ENCODE measurements at regions not wholly inside any gene's neighbourhood (a gene's known extent, or its start where the extent isn't known, plus 50 kb on each side); places are given as distances from the start of the nearest gene placed in this dataset.
"Not testable (repeated sequence)": the region's sequence is repeated elsewhere in the genome, so short reads cannot be mapped to it uniquely, and the experiment has no call there.

DNA sequence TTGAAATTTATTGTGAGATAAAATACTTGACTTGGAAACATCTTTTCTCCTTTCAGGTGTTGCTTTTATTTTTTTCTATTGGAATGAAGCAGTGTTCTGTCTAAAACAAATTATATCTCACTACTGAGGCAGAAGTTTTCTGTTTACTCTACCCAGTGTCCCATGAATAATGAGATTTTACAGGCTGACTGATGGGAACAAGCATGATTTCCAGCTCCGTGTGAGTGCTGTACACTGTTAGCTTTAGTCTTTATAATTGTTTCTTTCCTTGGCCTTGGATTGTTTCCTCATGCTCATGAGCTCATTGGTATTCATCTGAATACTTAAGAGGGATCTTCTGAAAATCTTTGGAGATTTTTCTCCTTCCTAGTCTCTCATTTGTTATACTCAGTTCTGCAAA is 2049.5 kb upstream of the PRR20A start:
- no peak overlapping the region for H3K27ac ChIP-seq (ENCODE audit: low read length)
- no peak for DNase-seq (ENCODE audit: low read depth, low spot score)
- H3K27me3 ChIP-seq (ENCODE audit: control insufficient read depth, insufficient read depth, low read length) = no peaks in the 10 kb centered on the region
- WGBS (ENCODE audit: insufficient coverage, insufficient read length) = no CpG with 5 or more reads among the region's 1 CpG
- no peaks in the 10 kb centered on the region for H3K36me3 ChIP-seq (ENCODE audit: control insufficient read depth, insufficient read depth, low read length)
- no peaks in the 10 kb centered on the region; the same call in 1 of the 2 replicates for H3K4me1 ChIP-seq (ENCODE audit: control insufficient read depth, insufficient read depth, low read length)
- no peaks in the 10 kb centered on the region for H3K9me3 ChIP-seq (ENCODE audit: control insufficient read depth, insufficient read depth, low read length)
- no peak overlapping the region for H3K4me3 ChIP-seq (ENCODE audit: low read length)

DNA sequence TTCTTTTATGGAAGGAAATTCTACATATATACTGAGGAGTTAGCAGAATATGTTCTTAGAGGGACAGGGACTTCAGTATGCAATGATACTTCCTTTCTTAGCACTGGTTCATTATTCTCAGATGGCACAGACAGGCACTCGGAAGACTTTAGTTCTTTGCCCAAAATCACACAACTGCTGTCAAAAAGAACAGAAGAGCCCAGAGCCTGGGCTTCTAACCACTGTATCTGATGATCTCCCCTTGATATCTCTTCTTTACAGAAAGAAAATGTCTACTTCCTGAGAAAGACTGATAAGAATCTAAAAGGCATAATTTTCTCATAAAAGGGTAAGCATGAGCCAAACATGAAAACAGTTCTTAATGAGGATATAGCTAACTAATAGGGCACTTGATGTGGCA is 2034.2 kb upstream of the PRR20A start:
- no peak overlapping the region for H3K4me3 ChIP-seq (ENCODE audit: low read length)
- no peaks in the 10 kb centered on the region for H3K4me1 ChIP-seq (ENCODE audit: control insufficient read depth, insufficient read depth, low read length)
- no peak overlapping the region for H3K27ac ChIP-seq (ENCODE audit: low read length)
- no peaks in the 10 kb centered on the region for H3K27me3 ChIP-seq (ENCODE audit: control insufficient read depth, insufficient read depth, low read length)
- H3K9me3 ChIP-seq (ENCODE audit: control insufficient read depth, insufficient read depth, low read length) = no peaks in the 10 kb centered on the region
- no peaks in the 10 kb centered on the region for H3K36me3 ChIP-seq (ENCODE audit: control insufficient read depth, insufficient read depth, low read length)
- no CpG with 5 or more reads among the region's 1 CpG for WGBS (ENCODE audit: insufficient coverage, insufficient read length)
- no peak for DNase-seq (ENCODE audit: low read depth, low spot score)

DNA sequence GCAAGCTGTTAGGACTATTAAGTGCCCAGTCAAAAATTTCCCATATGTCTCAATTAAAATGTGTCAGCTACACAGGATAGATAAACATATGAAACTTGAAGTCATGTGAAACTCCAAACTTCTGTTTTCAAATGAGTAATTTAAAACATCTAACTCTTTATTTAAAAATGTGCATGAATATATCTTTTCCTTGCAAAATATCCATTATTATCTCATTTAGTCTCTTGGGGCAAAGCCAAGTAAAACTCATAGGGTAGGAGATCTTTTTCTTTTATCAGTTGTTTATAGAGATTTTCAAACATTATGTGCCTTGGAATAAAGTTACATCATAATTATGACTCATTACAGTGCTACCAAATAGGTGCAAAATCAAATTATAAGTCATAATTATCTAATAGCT is 2020.1 kb upstream of the PRR20A start:
- no peaks in the 10 kb centered on the region for H3K9me3 ChIP-seq (ENCODE audit: control insufficient read depth, insufficient read depth, low read length)
- DNase-seq (ENCODE audit: low read depth, low spot score) = no peak
- H3K4me3 ChIP-seq (ENCODE audit: low read length) = no peak overlapping the region
- no peak overlapping the region for H3K27ac ChIP-seq (ENCODE audit: low read length)
- no peaks in the 10 kb centered on the region for H3K36me3 ChIP-seq (ENCODE audit: control insufficient read depth, insufficient read depth, low read length)
- H3K27me3 ChIP-seq (ENCODE audit: control insufficient read depth, insufficient read depth, low read length) = no peaks in the 10 kb centered on the region
- no peaks in the 10 kb centered on the region for H3K4me1 ChIP-seq (ENCODE audit: control insufficient read depth, insufficient read depth, low read length)

DNA sequence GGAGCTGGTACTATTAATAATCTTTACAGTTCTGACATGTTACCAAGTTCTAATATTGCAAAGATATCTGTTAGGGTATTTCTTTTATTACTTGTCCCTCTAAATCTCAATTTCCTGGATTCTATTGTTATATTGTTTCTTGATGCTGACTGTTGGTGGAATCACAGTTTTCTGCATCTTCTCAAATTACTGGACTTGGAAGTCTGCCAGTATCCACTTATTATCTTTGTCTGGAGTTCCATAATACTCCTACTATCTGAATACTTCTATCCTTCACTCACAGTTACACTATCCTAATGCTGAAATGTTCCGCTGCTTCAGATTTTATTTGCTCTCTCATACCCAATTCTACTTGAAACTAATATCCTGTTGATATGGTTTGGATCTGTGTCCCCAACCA is 1985.7 kb upstream of the PRR20A start:
- Histone ChIP-seq H3K36me3 (ENCODE audit: control insufficient read depth, insufficient read depth, low read length) (no peaks in the 10 kb centered on the region), H3K27ac (ENCODE audit: low read length) (no peak overlapping the region), H3K4me3 (ENCODE audit: low read length) (no peak overlapping the region), H3K4me1 (ENCODE audit: control insufficient read depth, insufficient read depth, low read length) (no peaks in the 10 kb centered on the region), H3K27me3 (ENCODE audit: control insufficient read depth, insufficient read depth, low read length) (no peaks in the 10 kb centered on the region), H3K9me3 (ENCODE audit: control insufficient read depth, insufficient read depth, low read length) (no peaks in the 10 kb centered on the region)
- no CpG with 5 or more reads among the region's 1 CpG for WGBS (ENCODE audit: insufficient coverage, insufficient read length)
- no peak for DNase-seq (ENCODE audit: low read depth, low spot score)

DNA sequence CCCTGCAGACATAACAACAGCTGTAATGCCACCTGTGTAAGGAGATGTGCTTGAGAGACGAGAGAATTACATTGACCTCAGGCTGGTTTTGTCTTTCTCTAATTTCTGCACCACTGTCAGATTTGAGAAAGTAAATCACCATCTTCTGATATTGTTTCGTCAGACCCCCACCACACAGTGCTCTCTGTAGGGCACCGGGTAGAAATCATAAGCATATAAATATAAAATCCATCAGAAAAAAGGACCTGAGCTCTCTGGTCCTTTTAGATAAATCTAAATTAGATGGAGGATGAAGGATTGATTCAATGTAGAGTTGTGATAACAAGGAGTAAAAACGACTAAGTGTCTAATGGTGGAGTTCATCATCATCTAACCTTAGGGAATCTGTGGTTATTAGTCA is 1981.0 kb upstream of the PRR20A start:
- Histone ChIP-seq H3K4me3 (ENCODE audit: low read length) (no peak overlapping the region), H3K36me3 (ENCODE audit: control insufficient read depth, insufficient read depth, low read length) (no peaks in the 10 kb centered on the region), H3K9me3 (ENCODE audit: control insufficient read depth, insufficient read depth, low read length) (no peaks in the 10 kb centered on the region), H3K27me3 (ENCODE audit: control insufficient read depth, insufficient read depth, low read length) (no peaks in the 10 kb centered on the region), H3K4me1 (ENCODE audit: control insufficient read depth, insufficient read depth, low read length) (0 out of 2 replicates have a peak, but pooled peaks cover 1% of the 10 kb centered on the region), H3K27ac (ENCODE audit: low read length) (no peak overlapping the region)
- no CpG with 5 or more reads among the region's 4 CpGs for WGBS (ENCODE audit: insufficient coverage, insufficient read length)
- DNase-seq (ENCODE audit: low read depth, low spot score) = no peak

DNA sequence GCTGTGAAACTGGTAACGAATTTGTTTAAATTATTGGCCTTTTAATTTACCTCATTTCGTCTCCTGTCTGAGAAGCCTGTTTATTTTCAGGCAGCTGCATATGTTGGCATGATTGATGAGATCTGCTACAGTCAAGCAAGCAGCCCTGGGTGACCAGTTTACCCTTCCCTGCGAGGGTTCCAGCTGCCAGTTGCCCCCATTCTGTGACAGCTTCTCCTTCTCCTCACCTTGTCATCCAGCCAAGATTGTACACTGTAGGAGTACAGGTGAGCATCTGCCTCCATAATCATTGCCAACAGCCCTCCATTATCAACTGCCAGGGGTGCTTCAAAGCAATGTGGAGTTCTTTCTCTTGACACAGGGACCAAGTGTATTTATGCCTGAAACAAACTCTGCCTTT is 1979.9 kb upstream of the PRR20A start:
- Histone ChIP-seq H3K9me3 (ENCODE audit: control insufficient read depth, insufficient read depth, low read length) (no peaks in the 10 kb centered on the region), H3K36me3 (ENCODE audit: control insufficient read depth, insufficient read depth, low read length) (no peaks in the 10 kb centered on the region), H3K4me1 (ENCODE audit: control insufficient read depth, insufficient read depth, low read length) (0 out of 2 replicates have a peak, but pooled peaks cover 1% of the 10 kb centered on the region), H3K4me3 (ENCODE audit: low read length) (no peak overlapping the region), H3K27me3 (ENCODE audit: control insufficient read depth, insufficient read depth, low read length) (no peaks in the 10 kb centered on the region), H3K27ac (ENCODE audit: low read length) (no peak overlapping the region)
- WGBS (ENCODE audit: insufficient coverage, insufficient read length) = no CpG with 5 or more reads among the region's 3 CpGs
- DNase-seq (ENCODE audit: low read depth, low spot score) = no peak

DNA sequence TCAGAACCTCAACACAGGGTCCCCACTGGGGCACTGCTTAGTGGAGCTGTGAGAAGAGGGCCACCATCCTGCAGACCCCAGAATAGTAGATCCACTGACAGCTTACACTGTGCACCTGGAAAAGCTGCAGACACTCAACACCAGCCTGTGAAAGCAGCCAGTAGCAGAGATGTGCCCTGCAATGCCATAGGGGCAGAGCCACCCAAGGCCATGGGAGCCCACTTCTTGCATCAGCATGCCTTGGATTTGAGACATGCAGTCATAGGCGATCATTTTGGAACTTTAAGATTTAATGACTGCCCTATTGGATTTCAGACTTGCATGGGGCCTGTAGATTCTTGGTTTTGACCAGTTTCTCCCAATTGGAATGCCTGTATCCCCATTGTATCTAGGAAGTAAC is 1962.1 kb upstream of the PRR20A start:
- H3K9me3 ChIP-seq (ENCODE audit: control insufficient read depth, insufficient read depth, low read length); H3K4me3 ChIP-seq (ENCODE audit: low read length); H3K4me1 ChIP-seq (ENCODE audit: control insufficient read depth, insufficient read depth, low read length); DNase-seq (ENCODE audit: low read depth, low spot score); H3K36me3 ChIP-seq (ENCODE audit: control insufficient read depth, insufficient read depth, low read length); H3K27ac ChIP-seq (ENCODE audit: low read length); H3K27me3 ChIP-seq (ENCODE audit: control insufficient read depth, insufficient read depth, low read length): not testable (repeated sequence)
- no CpG with 5 or more reads among the region's 1 CpG for WGBS (ENCODE audit: insufficient coverage, insufficient read length)

DNA sequence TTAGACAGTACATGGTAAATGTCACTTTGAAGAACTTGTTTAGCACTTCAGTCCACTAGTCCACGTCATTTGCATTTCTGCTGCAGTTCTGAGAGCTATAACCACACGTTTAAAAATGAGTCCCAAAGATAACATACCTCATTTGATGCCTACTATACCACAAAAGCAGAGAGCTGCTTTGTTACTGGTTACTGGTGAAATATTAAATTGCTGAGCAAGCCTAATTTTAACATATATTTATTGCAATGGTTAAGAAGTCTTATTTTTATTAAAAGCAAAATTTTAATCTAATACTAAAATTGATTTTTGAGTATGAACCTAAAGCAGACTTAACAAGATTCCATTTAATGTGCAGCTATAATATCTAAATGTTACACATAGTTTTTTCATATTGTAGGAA is 1949.7 kb upstream of the PRR20A start:
- Histone ChIP-seq H3K4me3 (ENCODE audit: low read length) (no peak overlapping the region), H3K9me3 (ENCODE audit: control insufficient read depth, insufficient read depth, low read length) (no peaks in the 10 kb centered on the region), H3K27me3 (ENCODE audit: control insufficient read depth, insufficient read depth, low read length) (no peaks in the 10 kb centered on the region), H3K4me1 (ENCODE audit: control insufficient read depth, insufficient read depth, low read length) (no peaks in the 10 kb centered on the region), H3K27ac (ENCODE audit: low read length) (no peak overlapping the region), H3K36me3 (ENCODE audit: control insufficient read depth, insufficient read depth, low read length) (no peaks in the 10 kb centered on the region)
- no CpG with 5 or more reads among the region's 2 CpGs for WGBS (ENCODE audit: insufficient coverage, insufficient read length)
- DNase-seq (ENCODE audit: low read depth, low spot score) = no peak

DNA sequence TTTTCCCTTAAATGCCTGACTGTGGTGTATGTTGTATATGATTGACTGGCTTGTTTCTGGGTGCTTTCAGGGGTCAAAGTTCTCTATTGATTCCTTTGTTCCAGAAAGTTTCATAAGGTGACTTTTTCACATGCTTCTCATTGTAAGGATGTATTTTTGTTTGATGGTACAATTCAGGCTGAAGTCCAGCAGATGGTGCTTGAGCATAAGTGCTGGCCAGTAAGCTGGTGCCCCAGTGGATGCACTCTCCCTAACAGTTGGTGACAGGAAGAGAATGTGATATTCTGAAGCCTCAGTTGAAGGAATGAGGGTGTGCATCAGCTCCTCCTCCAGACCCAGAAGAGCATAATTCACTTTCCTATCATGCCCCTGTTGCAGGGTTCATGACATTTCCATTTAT is 1941.6 kb upstream of the PRR20A start:
- H3K27me3 ChIP-seq (ENCODE audit: control insufficient read depth, insufficient read depth, low read length) = no peaks in the 10 kb centered on the region
- no peak overlapping the region for H3K4me3 ChIP-seq (ENCODE audit: low read length)
- DNase-seq (ENCODE audit: low read depth, low spot score) = peak; percentile 4
- no peaks in the 10 kb centered on the region for H3K36me3 ChIP-seq (ENCODE audit: control insufficient read depth, insufficient read depth, low read length)
- no peaks in the 10 kb centered on the region for H3K4me1 ChIP-seq (ENCODE audit: control insufficient read depth, insufficient read depth, low read length)
- H3K27ac ChIP-seq (ENCODE audit: low read length) = no peak overlapping the region
- H3K9me3 ChIP-seq (ENCODE audit: control insufficient read depth, insufficient read depth, low read length) = no peaks in the 10 kb centered on the region

DNA sequence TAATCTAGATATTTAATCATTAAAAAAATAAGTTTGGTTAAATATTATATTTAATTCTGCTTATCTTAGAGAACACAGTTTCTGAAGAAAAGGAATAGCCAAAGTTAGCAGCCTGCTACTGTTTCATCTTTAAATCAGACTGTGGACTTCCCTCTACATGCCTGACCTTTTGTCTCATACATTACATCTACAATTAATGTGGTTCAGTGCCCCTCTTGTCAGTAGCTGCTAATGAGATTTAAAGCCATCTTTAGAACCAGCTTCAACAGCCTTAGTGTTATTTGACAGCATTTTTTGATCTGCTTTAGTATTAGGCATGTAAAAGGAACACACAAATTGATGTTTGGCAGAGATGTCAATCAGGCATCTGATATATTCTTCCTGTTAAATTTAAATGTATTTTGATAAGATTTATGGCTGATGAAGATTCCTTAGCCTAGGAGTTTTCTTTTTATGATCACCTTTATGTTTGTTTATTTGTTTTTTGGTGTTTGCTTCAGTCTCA is 1925.8 kb upstream of the PRR20A start:
- no peak for DNase-seq (ENCODE audit: low read depth, low spot score)
- Histone ChIP-seq H3K36me3 (ENCODE audit: control insufficient read depth, insufficient read depth, low read length) (no peaks in the 10 kb centered on the region), H3K4me1 (ENCODE audit: control insufficient read depth, insufficient read depth, low read length) (no peaks in the 10 kb centered on the region; the same call in 1 of the 2 replicates), H3K4me3 (ENCODE audit: low read length) (no peak overlapping the region), H3K27ac (ENCODE audit: low read length) (no peak overlapping the region), H3K9me3 (ENCODE audit: control insufficient read depth, insufficient read depth, low read length) (no peaks in the 10 kb centered on the region), H3K27me3 (ENCODE audit: control insufficient read depth, insufficient read depth, low read length) (no peaks in the 10 kb centered on the region)

DNA sequence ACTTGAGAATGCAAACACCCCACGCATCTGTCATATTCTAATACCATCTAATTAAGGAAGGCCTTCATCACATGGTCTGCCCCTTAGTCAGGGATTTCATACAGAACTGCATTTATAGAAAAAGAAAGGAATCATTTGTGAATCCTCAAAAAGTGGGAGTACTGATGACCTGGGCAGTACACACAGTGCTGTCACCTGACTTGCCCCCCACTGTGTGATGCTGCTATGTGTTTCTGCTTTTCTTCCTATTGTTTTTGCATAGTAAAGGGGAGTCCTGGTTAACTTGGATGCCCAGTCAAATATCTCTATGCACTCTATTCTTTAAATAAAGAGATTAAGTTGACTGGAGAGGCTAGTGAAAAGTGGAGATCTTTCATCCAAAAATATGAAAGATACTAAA is 1921.2 kb upstream of the PRR20A start:
- WGBS (ENCODE audit: insufficient coverage, insufficient read length) = no CpG with 5 or more reads among the region's 1 CpG
- no peaks in the 10 kb centered on the region for H3K9me3 ChIP-seq (ENCODE audit: control insufficient read depth, insufficient read depth, low read length)
- H3K27me3 ChIP-seq (ENCODE audit: control insufficient read depth, insufficient read depth, low read length) = no peaks in the 10 kb centered on the region
- H3K4me1 ChIP-seq (ENCODE audit: control insufficient read depth, insufficient read depth, low read length) = no peaks in the 10 kb centered on the region; the same call in 1 of the 2 replicates
- H3K27ac ChIP-seq (ENCODE audit: low read length) = no peak overlapping the region
- no peak overlapping the region for H3K4me3 ChIP-seq (ENCODE audit: low read length)
- H3K36me3 ChIP-seq (ENCODE audit: control insufficient read depth, insufficient read depth, low read length) = no peaks in the 10 kb centered on the region
- DNase-seq (ENCODE audit: low read depth, low spot score) = no peak
